Medulla oblongata (tissue), 1 donor: ENCODE measurements at regions not wholly inside any gene's neighbourhood (a gene's known extent, or its start where the extent isn't known, plus 50 kb on each side); places are given as distances from the start of the nearest gene placed in this dataset.

Experiments used
- DNase-seq: peaks from one replicate; pipeline ENCODE4 v3.0.0-alpha.2; 2015; ENCODE audit errors: extremely low spot score

- peak; percentile 60 for DNase-seq
These were observed 931.1 kb upstream of the TENM4 start for GRCh38 chr11:80371931-80372330.

DNA sequence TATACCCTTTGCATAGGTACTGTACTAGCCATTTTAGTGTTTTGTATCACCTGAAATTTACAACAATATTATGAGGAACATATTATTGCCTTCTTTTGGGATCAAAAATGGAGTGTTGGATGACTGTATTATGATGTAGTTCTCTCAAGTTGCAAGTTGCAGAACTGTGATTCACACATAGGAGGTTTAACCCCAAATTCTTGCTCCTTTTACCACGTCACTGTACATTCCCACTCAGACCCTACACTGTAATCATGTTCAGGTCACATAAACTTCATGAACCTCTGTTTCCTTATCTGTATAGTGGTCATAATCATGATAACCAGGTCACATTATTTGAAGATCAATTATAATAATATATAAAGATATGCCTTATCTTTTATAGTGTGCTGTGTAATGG lies 925.1 kb upstream of the TENM4 start:
- DNase-seq, result no peak

DNA sequence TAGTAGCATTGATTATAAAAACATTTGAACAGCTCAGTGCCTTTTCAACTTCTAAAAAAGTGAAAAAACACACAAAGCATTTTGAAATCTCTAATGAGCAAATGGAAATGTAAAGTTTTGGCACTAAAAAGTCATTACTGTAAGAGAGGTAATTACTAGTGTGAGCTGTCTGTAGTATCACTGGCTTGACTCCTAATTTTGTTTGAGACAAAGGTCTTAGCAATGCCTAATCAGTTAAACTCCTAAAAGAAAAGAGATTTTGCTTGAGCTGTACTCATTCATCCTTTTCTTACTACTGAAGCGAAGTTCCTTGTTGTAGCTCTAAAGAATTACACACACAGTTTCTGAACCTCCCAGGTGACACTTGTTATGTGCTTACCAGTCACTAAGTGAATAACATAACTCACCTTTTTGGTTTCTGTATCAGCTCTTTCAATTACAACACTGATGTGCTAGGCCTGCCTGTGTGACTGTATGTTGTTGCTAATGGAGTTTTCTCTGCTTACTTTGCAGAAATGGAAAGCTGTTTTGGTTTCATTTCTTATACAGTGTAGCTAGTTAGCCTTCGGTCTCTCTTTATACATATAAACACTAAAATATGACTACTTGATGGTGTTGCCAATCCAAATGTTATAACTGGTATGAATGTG lies 924.4 kb upstream of the TENM4 start:
- DNase-seq, result no peak

DNA sequence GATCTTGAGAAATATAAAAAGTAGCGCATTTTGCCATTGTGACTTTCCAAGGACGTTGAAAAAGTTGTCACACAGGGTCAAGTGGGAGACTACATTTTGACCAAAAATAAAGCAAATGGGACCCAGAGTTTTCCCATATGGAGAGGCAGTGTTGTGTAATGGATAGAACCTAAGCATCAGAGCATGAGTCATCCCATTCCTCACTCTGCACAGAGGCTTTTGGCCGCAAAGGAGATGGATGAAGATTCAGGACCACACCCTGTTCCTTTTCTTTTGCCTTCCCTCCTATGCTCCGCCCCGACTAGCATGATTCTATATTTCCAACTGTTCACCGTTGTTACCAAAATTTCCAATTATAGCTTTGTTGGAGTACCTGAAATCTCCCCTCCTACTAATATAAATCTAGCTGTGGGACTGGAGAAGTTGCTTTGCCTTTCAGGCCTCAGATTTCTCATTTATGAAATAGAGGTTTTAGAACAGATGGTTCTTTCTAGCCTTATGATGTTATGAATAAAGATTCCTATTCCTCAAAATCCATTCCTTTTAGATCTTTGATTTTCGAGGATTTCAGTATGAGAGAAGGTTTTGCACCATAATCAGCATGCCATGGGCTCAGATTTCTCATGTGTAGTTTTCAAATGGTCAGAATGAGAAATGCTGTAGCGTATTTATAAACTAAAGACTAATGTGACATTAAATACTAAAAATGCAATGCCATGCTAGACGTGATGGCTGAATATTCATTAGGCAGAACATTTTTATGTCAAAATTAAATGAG lies 921.9 kb upstream of the TENM4 start:
- DNase-seq, result no peak

GRCh38 chr11:80355251-80355650 lies 914.4 kb upstream of the TENM4 start:
- DNase-seq, result no peak

GRCh38 chr11:80350541-80350940 lies 909.7 kb upstream of the TENM4 start:
- no peak for DNase-seq

DNA sequence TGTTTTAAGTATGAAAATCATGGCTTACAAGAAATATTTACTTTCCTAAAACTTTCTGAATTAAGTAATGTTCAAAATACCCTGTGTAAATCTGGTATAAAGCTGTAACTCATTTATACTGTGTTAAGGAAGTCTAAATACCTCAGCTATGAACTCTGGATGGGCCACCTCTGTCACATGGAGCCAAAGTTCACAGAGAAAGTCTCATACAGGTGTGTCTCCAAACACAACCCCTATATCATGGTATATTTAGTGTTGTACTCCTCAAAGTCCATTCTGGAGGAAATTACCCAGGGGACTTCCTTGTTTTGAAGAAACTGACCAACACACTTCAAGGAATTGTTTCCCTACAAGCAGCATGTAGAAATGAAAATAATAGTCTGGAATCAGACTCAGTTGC lies 909.2 kb upstream of the TENM4 start:
- no peak for DNase-seq

- no peak for DNase-seq
These were observed 905.7 kb upstream of the TENM4 start for GRCh38 chr11:80346353-80347059.

DNA sequence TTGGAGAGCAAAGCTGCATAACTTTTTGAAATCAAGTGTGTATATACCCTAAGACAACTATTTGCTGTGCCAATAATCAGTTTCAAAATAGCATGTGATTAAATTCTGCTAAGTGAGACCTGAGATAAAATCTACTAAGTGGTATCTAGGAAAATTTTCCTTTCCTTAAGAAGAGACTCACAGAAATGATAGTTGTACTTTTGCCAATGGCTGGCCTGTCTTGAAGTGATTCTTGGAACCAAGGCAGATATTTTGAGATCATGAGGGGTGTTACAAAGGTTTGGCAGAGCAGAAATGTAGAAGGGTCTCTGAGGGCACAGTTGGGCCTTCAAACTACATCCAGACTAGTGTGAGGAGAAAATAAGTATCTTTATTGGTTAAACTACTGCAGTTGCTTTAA lies 902.6 kb upstream of the TENM4 start:
- DNase-seq, result no peak

DNA sequence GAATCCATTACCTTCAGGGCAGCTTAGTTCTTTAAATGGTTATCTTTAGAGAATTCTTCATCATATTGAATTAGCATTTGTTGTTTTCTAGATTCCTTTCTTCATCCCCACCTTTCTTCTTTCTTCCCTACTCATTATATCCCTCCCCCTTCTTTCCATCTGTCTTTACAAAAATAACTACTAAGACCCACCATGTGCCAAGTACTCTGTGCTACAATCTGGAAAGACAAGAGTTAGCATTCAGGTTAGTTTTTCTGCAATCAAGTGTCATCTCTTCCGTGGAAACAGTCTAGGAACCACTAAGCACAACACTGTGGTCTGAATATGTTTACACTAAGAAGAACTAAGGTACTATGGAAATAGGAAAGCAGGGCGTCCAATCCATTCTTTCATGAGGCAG lies 897.4 kb upstream of the TENM4 start:
- DNase-seq, result no peak

DNA sequence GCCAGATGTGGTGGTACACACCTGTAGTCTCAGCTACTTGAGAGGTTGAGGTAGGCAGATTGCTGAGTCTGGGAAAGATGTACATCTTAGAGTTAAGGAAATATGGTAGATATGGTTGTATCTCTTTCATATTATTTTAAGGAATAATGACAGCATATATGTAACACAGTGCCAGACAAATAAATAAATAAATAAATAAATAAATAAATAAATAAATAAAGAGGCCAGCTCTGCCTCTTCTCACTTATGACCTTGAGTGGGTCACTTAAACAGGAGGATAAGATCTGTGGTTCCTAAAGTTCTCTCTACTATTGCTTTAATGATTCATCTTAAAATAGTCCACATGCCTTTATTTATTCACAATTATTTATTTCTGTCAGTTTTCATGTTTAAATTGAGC lies 890.9 kb upstream of the TENM4 start:
- DNase-seq, result no peak

DNA sequence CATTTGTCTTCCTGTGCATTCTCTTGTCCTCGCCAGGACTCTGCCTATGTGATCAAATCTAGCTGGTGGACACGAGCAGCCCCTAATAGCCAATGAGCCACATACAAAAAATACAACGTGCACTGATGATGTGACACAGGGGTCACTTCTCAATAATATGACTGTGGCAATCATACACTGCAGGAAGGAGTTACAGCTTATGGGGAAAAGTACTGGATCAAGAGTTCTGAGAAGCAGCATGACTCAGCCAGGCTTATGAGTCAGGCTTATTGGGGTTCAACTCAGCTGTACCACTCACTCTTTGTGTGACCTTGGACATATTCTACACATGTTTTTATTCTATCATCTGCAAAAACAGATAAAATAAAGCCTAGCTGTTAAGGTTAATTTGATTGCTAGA lies 889.4 kb upstream of the TENM4 start:
- no peak for DNase-seq

- DNase-seq, result no peak
These were observed 887.9 kb upstream of the TENM4 start for GRCh38 chr11:80328774-80329173.

DNA sequence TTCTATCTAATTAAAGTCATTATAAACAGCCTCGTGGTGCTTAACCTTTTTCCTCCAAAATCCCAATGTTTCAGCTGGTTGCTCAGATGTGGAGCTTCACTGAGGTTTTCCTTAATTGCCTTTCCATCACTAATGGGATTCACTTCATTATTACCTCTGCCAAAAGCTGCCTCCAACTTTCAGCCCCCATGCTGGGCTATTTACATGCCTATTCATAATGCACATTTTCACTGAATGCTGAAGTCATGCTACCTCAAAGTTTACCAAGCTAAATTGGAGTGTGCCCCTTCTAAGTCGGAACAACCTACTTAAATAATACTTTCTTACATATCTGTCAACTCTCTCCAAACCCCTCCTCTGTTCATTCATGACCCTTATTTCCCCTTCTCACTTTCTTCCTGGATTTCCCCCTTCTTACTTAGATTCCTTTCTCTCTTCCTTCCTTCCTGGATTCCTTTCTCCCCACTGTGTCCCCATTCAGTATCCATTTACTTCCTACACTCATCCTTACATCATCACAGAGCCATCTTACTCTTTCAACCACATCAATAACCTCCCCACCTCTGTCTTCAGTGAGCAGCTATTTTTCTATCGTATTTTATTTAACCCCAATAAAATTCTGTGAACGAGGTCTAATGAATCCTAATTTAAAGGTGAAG lies 887.3 kb upstream of the TENM4 start:
- no peak for DNase-seq

DNA sequence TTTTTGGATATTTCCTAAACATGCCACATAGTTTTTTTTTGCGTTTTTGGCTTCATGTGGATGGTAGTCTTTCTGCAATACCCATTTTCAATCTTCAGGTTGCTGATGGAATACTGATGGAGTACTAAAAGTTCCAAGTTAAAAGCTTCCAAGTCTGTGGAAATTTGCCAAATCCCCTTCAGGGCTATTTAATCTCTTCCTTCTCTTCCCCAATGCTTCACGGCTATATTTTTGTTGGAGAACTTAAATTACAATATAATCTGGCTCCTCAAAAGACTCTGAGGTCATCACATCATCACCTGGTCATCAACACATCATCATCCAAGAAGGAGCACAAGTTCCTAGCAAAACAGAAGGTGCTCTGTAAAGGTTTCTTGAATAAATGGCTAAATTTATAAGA lies 881.0 kb upstream of the TENM4 start:
- DNase-seq, result no peak

GRCh38 chr11:80320765-80321164 lies 879.9 kb upstream of the TENM4 start:
- DNase-seq, result no peak

GRCh38 chr11:80320226-80320625 lies 879.4 kb upstream of the TENM4 start:
- no peak for DNase-seq

DNA sequence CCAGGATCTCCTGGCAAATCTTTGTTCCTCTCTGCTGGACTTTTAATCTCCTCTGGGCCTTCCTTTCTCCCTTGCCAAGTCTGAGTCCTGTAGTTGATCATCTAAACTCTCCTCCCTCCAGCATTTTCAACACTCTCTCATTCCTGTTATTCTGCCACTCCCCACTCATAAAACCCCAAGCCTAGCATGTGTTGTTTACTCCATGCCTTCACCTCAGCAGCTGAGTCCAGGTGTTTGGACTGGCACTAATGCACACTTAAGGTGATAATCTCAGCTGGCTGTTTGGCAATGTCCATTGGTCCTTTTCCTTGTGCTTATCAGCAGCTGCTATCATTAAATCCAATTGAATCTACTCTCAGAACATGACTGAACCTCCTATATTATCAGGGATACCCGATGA lies 876.8 kb upstream of the TENM4 start:
- no peak for DNase-seq

DNA sequence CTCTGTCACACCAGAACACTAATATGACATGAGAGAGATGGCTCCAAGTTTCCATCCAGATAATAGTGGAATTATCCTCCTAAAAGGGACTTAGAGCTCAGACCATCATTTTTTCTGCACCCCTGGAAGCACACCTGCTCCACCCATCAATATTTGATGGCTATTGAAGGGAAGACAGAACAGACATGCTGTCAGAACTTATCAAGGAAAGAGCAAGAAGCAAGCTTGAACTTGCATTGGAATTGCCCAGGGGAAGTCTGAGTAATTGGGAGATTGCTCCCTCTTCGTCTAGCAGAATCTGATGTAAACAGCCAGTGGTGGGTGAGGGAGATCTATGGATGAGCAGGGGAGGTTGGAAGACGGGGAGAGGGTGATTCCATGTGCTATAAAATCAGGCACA lies 874.4 kb upstream of the TENM4 start:
- DNase-seq, result no peak

- no peak for DNase-seq
These were observed 868.5 kb upstream of the TENM4 start for GRCh38 chr11:80309301-80309700.

DNA sequence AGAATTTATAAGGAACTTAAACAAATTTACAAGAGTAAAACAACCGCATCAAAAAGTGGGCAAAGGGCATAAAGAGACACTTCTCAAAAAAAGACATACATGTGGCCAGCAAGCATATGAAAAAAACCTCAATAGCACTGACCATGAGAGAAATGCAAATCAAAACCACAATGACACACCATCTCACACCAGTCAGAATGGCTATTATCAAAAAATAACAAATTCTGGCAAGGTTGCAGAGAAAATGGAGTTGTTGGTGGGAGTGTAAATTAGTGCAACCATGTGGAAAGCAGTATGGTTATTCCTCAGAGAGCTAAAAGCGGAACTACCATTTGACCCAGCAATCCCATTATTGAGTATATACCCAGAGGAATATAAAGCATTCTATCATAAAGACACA lies 866.8 kb upstream of the TENM4 start:
- DNase-seq, result no peak

DNA sequence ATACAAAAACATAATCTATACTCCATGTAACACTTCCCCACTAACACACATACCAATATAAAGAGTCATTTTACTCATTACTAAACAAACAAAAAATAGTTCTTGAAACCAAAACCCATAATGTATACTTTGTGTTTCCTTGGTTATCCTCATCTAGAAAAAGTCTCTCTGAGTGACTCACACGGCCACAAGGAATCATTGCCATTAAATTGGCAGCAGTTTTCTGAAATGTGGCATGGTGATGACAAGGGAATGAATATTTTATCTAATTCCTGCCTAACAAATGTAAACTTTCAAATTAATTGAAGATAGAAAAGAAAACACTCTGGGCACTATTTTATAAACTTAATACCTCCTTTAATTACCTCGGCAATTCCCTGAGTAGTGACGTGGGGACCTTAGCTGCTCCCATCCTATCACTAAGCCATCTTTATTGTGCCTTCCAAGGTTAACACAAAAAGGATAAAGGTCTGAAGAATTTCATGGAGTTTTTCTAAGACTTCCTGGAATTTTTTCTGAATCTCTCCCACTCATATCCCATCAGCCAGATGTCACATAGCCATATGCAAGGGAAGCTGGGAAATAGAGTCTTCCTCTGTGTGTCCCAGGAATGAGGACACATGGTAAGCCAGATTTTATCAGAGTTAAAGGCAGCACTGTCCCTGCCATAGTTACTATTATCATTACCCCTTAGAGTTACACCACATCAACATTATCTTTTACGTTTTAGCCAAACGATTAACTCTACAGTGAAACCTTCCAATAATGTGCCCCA lies 857.2 kb upstream of the TENM4 start:
- DNase-seq, result no peak
